ENCODE measurements at regions not wholly inside any gene's neighbourhood (a gene's known extent, or its start where the extent isn't known, plus 50 kb on each side); places are given as distances from the start of the nearest gene placed in this dataset.

- ATAC-seq (no peak), DNase-seq (no peak)
- Mint-ChIP-seq H3K9me3 (no peaks in the 10 kb centered on the region), H3K27me3 (no peaks in the 10 kb centered on the region), H3K4me3 (no peak overlapping the region), H3K4me1 (ENCODE audit: low read depth) (no peaks in the 10 kb centered on the region), H3K27ac (no peak overlapping the region), H3K36me3 (ENCODE audit: low read depth) (no peaks in the 10 kb centered on the region)
- ChIA-PET CTCF (no interaction called here), POLR2A (no interaction called here)
- intact Hi-C loops (cut with micrococcal nuclease) = no loop called here
- TF ChIP-seq CTCF (IDR thresholded peaks at IDR 0.05) = no peak
These were observed 273.2 kb downstream of the GADD45G start for GRCh38 chr9:89878003-89878411.

GRCh38 chr9:89878687-89879086, 273.9 kb downstream of the GADD45G start:
- Mint-ChIP-seq H3K4me1 (ENCODE audit: low read depth) (no peaks in the 10 kb centered on the region), H3K4me3 (no peak overlapping the region), H3K27ac (no peak overlapping the region), H3K36me3 (ENCODE audit: low read depth) (no peaks in the 10 kb centered on the region), H3K9me3 (no peaks in the 10 kb centered on the region), H3K27me3 (no peaks in the 10 kb centered on the region)
- intact Hi-C loops (cut with micrococcal nuclease) = no loop called here
- ChIA-PET CTCF (interaction anchor here (2.0 kb wide), 1 partner anchor 276 kb away, joined by 5 read pairs; no protein-coding TSS in a partner anchor), POLR2A (interaction anchor here (0.6 to 1.5 kb wide), 2 partner anchors 13 to 38 kb away, joined by 3 read pairs; no protein-coding TSS in a partner anchor)
- peak; percentile 35 for ATAC-seq
- DNase-seq = no peak
- no peak for TF ChIP-seq CTCF (IDR thresholded peaks at IDR 0.05)

DNA sequence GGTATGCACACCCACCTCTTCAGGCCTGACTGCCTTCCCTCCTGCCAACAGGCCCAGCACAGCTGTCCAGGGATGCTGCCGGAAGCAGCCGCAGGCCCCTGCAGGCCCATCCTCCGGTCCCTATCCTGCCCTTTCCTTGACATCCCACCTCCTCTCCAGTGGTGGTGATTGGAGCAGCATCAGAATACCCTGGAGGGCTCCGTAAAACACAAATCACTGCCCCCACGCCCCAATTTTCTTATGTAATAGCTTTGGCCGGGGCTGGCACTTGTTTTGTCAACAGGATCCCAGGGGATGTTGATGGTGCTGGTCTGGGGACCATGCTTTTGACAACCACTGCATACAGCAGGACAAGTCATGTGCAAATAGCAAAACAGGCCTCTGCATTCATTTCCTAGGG, 274.5 kb downstream of the GADD45G start:
- no peaks in the 10 kb centered on the region for H3K36me3 Mint-ChIP-seq (ENCODE audit: low read depth)
- no peaks in the 10 kb centered on the region for H3K4me1 Mint-ChIP-seq (ENCODE audit: low read depth)
- H3K9me3 Mint-ChIP-seq = no peaks in the 10 kb centered on the region
- ATAC-seq (no peak), DNase-seq (no peak)
- no peak overlapping the region for H3K27ac Mint-ChIP-seq
- CTCF ChIA-PET = interaction anchor here (1.2 to 2.0 kb wide), 2 partner anchors 277 to 278 kb away, joined by 3 to 5 read pairs; no protein-coding TSS in a partner anchor
- intact Hi-C loops (cut with micrococcal nuclease) = no loop called here
- TF ChIP-seq CTCF (IDR thresholded peaks at IDR 0.05) = no peak
- no peak overlapping the region for H3K4me3 Mint-ChIP-seq
- no peaks in the 10 kb centered on the region for H3K27me3 Mint-ChIP-seq
- POLR2A ChIA-PET = interaction anchor here (0.6 to 1.5 kb wide), 2 partner anchors 13 to 38 kb away, joined by 3 read pairs; no protein-coding TSS in a partner anchor

DNA sequence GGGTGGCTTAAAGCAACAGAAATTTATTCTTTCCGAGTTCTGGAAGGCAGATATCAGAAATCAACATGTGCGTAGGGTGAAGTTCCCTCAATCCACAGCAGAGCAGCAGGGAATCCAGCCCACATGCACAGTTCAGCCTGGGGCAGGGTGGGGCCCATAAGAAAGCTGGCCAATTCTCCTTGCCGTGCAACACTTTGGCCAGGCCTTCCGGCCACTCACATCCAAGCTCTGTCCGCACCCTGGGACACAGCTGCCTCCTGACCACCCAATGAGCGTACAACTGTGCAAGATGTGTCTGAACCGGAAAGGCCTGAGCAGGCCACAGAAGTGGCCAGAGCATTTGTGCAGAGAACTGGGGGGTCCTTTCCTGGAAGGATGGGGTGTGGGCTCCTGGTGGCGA, 274.9 kb downstream of the GADD45G start:
- no peaks in the 10 kb centered on the region for H3K27me3 Mint-ChIP-seq
- no peak for ATAC-seq
- DNase-seq = no peak
- ChIA-PET CTCF (interaction anchor here (0.6 to 2.0 kb wide), 3 partner anchors 277 to 336 kb away, joined by 3 to 5 read pairs (median 3); no protein-coding TSS in a partner anchor), POLR2A (interaction anchor here (1.5 kb wide), 1 partner anchor 14 kb away, joined by 3 read pairs; no protein-coding TSS in a partner anchor)
- intact Hi-C loops (cut with micrococcal nuclease) = no loop called here
- no peak for TF ChIP-seq CTCF (IDR thresholded peaks at IDR 0.05)
- H3K4me3 Mint-ChIP-seq = no peak overlapping the region
- H3K36me3 Mint-ChIP-seq (ENCODE audit: low read depth) = no peaks in the 10 kb centered on the region
- H3K4me1 Mint-ChIP-seq (ENCODE audit: low read depth) = no peaks in the 10 kb centered on the region
- H3K27ac Mint-ChIP-seq = no peak overlapping the region
- H3K9me3 Mint-ChIP-seq = no peaks in the 10 kb centered on the region

DNA sequence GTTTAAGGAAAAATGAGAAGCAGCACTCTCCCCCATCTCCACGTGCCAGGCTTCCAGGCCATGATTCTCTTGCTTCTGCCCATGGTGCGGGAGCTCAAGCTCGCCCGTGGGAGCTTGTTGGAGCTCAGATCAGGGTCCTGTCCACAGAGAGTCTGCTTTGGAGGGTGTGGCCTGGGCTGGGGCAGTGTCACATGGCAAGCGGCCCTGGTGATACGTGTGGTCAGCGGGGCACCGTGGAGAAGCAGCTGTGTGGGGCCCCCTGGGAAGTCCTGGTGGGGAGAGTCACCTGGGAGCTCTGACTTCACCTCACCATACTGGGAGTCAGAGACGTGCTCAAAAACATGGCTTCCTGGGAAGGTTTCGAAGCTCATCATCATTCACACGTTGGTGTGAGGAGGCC, 275.3 kb downstream of the GADD45G start:
- ChIA-PET CTCF (interaction anchor here (0.6 to 2.0 kb wide), 3 partner anchors 277 to 336 kb away, joined by 3 to 5 read pairs (median 3); no protein-coding TSS in a partner anchor), POLR2A (no interaction called here)
- TF ChIP-seq CTCF (IDR thresholded peaks at IDR 0.05) = no peak
- ATAC-seq (no peak), DNase-seq (no peak)
- Mint-ChIP-seq H3K4me3 (no peak overlapping the region), H3K4me1 (ENCODE audit: low read depth) (no peaks in the 10 kb centered on the region), H3K36me3 (ENCODE audit: low read depth) (no peaks in the 10 kb centered on the region), H3K27me3 (no peaks in the 10 kb centered on the region), H3K27ac (no peak overlapping the region), H3K9me3 (no peaks in the 10 kb centered on the region)
- intact Hi-C loops (cut with micrococcal nuclease) = no loop called here

Measured in activated CD8-positive, alpha-beta T cell treated with anti-CD3 and anti-CD28 coated beads for 36 hours (primary cell).